GM10248 (cell line): ENCODE measurements at regions not wholly inside any gene's neighbourhood (a gene's known extent, or its start where the extent isn't known, plus 50 kb on each side); places are given as distances from the start of the nearest gene placed in this dataset.

Experiments used
- CTCF ChIA-PET: fragments of 300-600 bp; sonication (Branson Sonifier 250); formaldehyde crosslinking; extraction: SDS; loops from one replicate; lab custom pipeline; 2021; ENCODE audit warnings: antibody characterized with exemption; lab: Yijun Ruan, JAX
- POLR2A ChIA-PET: fragments of 350-650 bp; sonication (Branson Sonifier 250); formaldehyde crosslinking; extraction: SDS; loops from one replicate; lab custom pipeline; 2020; ENCODE audit warnings: antibody characterized with exemption; lab: Yijun Ruan, JAX
- DNase-seq: peaks from one replicate; pipeline ENCODE4 v3.0.0; 2012; ENCODE audit errors: extremely low spot score
- CTCF ChIP-seq: IDR thresholded peaks from 2 replicates; pipeline ENCODE4 v1.5.1; 2012; ENCODE audit warnings: mild to moderate bottlenecking, low read depth; ENCODE audit errors: extremely low read depth, missing control alignments, control extremely low read depth

GRCh38 chr6:148602136-148602535, 144.7 kb upstream of the UST start:
- ChIA-PET POLR2A (no interaction called here), CTCF (no interaction called here)
- no peak for DNase-seq

GRCh38 chr6:148608199-148608951, 138.5 kb upstream of the UST start:
- peak; percentile 16 for TF ChIP-seq CTCF
- POLR2A ChIA-PET, result no interaction called here
- CTCF ChIA-PET, result interaction anchor here (0.7 to 2.0 kb wide), 5 partner anchors 10 to 31 kb away, joined by 3 to 7 read pairs (median 5); no protein-coding TSS in a partner anchor
- no peak for DNase-seq

More at GRCh38 chr6:148602136-148602535, 144.7 kb upstream of the UST start:
- no peak for TF ChIP-seq CTCF

GRCh38 chr6:148611213-148611612, 135.6 kb upstream of the UST start:
- ChIA-PET CTCF (no interaction called here), POLR2A (no interaction called here)
- no peak for DNase-seq
- no peak for TF ChIP-seq CTCF

GRCh38 chr6:148612043-148612442, 134.8 kb upstream of the UST start:
- CTCF ChIA-PET, result interaction anchor here (1.7 kb wide), 1 partner anchor 35 kb away, joined by 5 read pairs; no protein-coding TSS in a partner anchor

GRCh38 chr6:148614602-148615001, 132.2 kb upstream of the UST start:
- no peak for TF ChIP-seq CTCF
- CTCF ChIA-PET, result interaction anchor here (0.9 to 3.6 kb wide), 5 partner anchors 9 to 31 kb away, joined by 3 to 9 read pairs (median 4); no protein-coding TSS in a partner anchor
- DNase-seq, result no peak
- POLR2A ChIA-PET, result no interaction called here

More at GRCh38 chr6:148612043-148612442, 134.8 kb upstream of the UST start:
- TF ChIP-seq CTCF, result no peak
- no peak for DNase-seq
- POLR2A ChIA-PET, result interaction anchor here (0.6 kb wide), 1 partner anchor 153 kb away, joined by 3 read pairs; no protein-coding TSS in a partner anchor

- ChIA-PET POLR2A (no interaction called here), CTCF (no interaction called here)
- no peak for DNase-seq
- TF ChIP-seq CTCF, result no peak
Measured at GRCh38 chr6:148616841-148617240, 130.0 kb upstream of the UST start.
